Neural crest cell (in vitro differentiated cells): ENCODE measurements at regions not wholly inside any gene's neighbourhood (a gene's known extent, or its start where the extent isn't known, plus 50 kb on each side); places are given as distances from the start of the nearest gene placed in this dataset.

Source experiments
- DNase-seq: peaks from one replicate; pipeline ENCODE4 v3.0.0; 2021; ENCODE audit warnings: low read depth, mixed read lengths, low spot score
- H3K27ac Mint-ChIP-seq: one replicate; pipeline ENCODE4 v1.8.0; 2021; ENCODE audit warnings: mild to moderate bottlenecking, mixed read lengths; ENCODE audit not compliant: unreplicated experiment
- H3K27me3 Mint-ChIP-seq: 2 replicates; pipeline ENCODE4 v1.8.0; 2021; ENCODE audit warnings: low read depth, mild to moderate bottlenecking, mixed read lengths
- H3K36me3 Mint-ChIP-seq: 2 replicates; pipeline ENCODE4 v1.8.0; 2021; ENCODE audit warnings: low read depth, mild to moderate bottlenecking, mixed read lengths
- H3K4me1 Mint-ChIP-seq: 2 replicates; pipeline ENCODE4 v1.8.0; 2021; ENCODE audit warnings: mixed read lengths
- H3K4me3 Mint-ChIP-seq: one replicate; pipeline ENCODE4 v1.8.0; 2021; ENCODE audit warnings: mild to moderate bottlenecking, mixed read lengths
- H3K9me3 Mint-ChIP-seq: 2 replicates; pipeline ENCODE4 v1.8.0; 2021; ENCODE audit warnings: mixed read lengths
- TF ChIP-seq, protein P1 (sequence below): fragments of 200-600 bp; sonication (generic); conservative IDR thresholded peaks from 2 replicates; pipeline ENCODE4 v1.5.0; 2021; ENCODE audit warnings: antibody characterized with exemption, mild to moderate bottlenecking

DNA sequence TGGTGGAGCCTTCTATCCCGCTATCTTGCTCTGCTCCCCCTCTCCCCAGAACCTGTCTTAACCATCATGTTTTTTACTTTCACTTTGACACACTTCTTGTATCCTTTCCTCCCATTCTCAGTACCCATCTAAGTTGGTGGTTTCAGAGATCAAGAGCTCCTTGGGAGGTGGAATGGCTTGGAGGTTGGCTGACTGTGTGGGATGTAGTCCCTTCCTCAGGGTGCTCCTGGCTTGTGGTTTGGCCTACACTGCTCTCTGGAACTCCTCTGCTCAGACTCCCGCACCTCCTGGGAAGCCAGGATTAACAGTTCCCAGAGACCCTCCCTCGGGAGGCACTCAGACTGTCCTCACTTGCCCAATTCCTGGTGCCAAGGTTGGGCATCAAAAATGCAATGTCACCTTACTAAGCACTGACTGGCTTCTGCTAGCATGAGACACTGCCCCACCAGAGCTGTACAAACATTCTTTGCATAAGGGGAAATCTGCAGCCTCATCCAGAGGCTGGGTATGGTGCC is 93.1 kb upstream of the NAMPT start:
- H3K4me1 Mint-ChIP-seq = no peaks in the 10 kb centered on the region

DNA sequence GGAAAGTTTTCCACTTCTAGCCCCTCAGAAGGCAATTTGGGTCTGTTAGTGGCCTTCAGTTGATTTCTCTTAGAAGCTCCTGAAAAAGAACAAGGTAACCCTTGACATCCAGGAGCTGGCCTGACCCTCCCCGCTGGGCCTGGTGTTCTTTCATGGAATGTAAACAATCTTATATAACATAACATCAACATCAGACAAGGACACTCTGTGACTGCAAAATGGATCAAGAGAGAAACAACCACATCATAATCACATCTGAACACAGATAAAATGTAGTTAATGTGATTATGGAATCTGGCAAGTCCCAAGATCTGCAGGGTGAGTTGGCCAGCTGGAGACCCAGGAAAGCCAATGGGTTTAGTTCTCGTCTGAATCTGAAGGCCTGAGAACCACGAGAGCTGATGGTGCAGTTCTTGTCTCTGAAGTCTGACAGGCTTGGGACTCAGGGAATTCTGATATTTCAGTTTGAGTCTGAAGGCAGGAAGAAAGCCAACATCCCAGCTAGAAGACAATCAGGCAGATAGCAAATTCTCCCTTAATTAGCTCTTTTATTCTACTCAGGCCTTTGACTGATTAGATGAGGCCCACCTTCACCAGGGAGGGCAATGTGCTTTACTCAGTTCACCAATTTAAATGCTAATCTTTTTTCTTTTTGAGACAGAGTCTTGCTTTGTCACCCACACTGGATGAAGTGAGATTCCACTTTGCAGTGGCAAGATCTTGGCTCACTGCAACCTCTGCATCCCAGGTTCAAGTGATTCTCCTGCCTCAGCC is 91.4 kb upstream of the NAMPT start:
- TF ChIP-seq, protein P1, sequence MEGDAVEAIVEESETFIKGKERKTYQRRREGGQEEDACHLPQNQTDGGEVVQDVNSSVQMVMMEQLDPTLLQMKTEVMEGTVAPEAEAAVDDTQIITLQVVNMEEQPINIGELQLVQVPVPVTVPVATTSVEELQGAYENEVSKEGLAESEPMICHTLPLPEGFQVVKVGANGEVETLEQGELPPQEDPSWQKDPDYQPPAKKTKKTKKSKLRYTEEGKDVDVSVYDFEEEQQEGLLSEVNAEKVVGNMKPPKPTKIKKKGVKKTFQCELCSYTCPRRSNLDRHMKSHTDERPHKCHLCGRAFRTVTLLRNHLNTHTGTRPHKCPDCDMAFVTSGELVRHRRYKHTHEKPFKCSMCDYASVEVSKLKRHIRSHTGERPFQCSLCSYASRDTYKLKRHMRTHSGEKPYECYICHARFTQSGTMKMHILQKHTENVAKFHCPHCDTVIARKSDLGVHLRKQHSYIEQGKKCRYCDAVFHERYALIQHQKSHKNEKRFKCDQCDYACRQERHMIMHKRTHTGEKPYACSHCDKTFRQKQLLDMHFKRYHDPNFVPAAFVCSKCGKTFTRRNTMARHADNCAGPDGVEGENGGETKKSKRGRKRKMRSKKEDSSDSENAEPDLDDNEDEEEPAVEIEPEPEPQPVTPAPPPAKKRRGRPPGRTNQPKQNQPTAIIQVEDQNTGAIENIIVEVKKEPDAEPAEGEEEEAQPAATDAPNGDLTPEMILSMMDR = no peak
- no peak for DNase-seq
- no peak overlapping the region for H3K4me3 Mint-ChIP-seq
- H3K27ac Mint-ChIP-seq = no peak overlapping the region
- H3K9me3 Mint-ChIP-seq = no peaks in the 10 kb centered on the region
- no peaks in the 10 kb centered on the region for H3K36me3 Mint-ChIP-seq
- no peaks in the 10 kb centered on the region for H3K4me1 Mint-ChIP-seq
- peaks cover 4% of the 10 kb centered on the region for H3K27me3 Mint-ChIP-seq

More for the DNA sequence above, 93.1 kb upstream of the NAMPT start:
- no peak for DNase-seq
- Mint-ChIP-seq H3K36me3 (no peaks in the 10 kb centered on the region), H3K4me3 (no peak overlapping the region), H3K27ac (no peak overlapping the region), H3K27me3 (peaks cover 4% of the 10 kb centered on the region), H3K9me3 (no peaks in the 10 kb centered on the region)
- TF ChIP-seq, protein P1 = no peak

- TF ChIP-seq, protein P1 = no peak
- Mint-ChIP-seq H3K9me3 (no peaks in the 10 kb centered on the region), H3K4me1 (no peaks in the 10 kb centered on the region), H3K4me3 (no peak overlapping the region), H3K27me3 (no peaks in the 10 kb centered on the region), H3K36me3 (no peaks in the 10 kb centered on the region), H3K27ac (no peak overlapping the region)
- no peak for DNase-seq
These were observed 90.7 kb upstream of the NAMPT start for GRCh38 chr7:106375499-106375898.

GRCh38 chr7:106374437-106374836 is 89.7 kb upstream of the NAMPT start:
- Mint-ChIP-seq H3K36me3 (no peaks in the 10 kb centered on the region), H3K4me3 (no peak overlapping the region), H3K4me1 (no peaks in the 10 kb centered on the region), H3K27ac (no peak overlapping the region), H3K9me3 (no peaks in the 10 kb centered on the region), H3K27me3 (no peaks in the 10 kb centered on the region)
- TF ChIP-seq, protein P1 = no peak
- no peak for DNase-seq

GRCh38 chr7:106372595-106373318 is 88.0 kb upstream of the NAMPT start:
- TF ChIP-seq, protein P1 = no peak
- H3K36me3 Mint-ChIP-seq = no peaks in the 10 kb centered on the region
- H3K4me1 Mint-ChIP-seq = no peaks in the 10 kb centered on the region
- no peak for DNase-seq
- no peaks in the 10 kb centered on the region for H3K27me3 Mint-ChIP-seq
- no peaks in the 10 kb centered on the region for H3K9me3 Mint-ChIP-seq
- H3K27ac Mint-ChIP-seq = no peak overlapping the region
- H3K4me3 Mint-ChIP-seq = no peak overlapping the region
